ENCODE measurements at regions not wholly inside any gene's neighbourhood (a gene's known extent, or its start where the extent isn't known, plus 50 kb on each side); places are given as distances from the start of the nearest gene placed in this dataset.

- no peak for DNase-seq
These were observed 714.0 kb downstream of the UTRN start for GRCh38 chr6:144999127-144999526.

GRCh38 chr6:145003145-145003544 lies 718.0 kb downstream of the UTRN start:
- no peak for DNase-seq

- DNase-seq, result no peak
These were observed 721.8 kb downstream of the UTRN start for GRCh38 chr6:145006914-145007313.

DNA sequence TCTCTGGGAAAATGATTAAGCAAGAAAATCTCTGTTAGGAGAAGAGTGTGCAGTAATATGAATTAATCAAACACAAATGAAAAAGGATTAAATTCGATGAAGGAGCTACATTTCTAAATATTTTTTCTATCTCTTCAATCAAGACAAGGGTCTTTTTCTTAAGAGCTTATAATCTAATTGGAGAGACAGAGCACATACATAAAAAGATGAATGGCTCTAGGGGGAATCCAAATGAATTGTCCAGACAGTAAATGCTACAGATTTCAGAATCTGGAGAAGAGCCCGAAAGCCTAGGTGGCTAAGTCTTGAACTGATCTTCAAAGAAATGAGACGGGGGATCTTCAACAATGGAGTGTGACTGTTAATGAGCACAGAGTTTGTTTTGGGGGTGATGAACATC lies 723.6 kb downstream of the UTRN start:
- no peak for DNase-seq

DNA sequence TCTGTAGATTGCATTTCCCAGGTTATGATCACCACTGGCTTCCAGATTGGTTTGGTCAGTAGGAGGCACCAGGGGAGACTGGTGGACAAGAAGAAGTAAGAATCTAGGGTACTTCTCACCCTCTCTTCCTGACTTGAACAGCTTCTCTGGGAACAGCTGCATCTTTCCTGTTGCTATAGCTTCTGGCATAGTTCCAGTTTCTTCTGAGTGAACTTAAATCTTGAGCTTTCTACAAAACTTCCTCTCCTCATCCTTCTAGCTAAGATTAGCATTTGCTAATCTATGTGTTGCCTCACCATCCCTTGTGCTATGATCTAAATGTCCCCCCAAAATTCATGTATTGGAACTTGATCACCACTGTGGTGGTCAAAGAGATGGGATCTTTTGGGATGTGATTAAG lies 724.6 kb downstream of the UTRN start:
- no peak for DNase-seq

DNA sequence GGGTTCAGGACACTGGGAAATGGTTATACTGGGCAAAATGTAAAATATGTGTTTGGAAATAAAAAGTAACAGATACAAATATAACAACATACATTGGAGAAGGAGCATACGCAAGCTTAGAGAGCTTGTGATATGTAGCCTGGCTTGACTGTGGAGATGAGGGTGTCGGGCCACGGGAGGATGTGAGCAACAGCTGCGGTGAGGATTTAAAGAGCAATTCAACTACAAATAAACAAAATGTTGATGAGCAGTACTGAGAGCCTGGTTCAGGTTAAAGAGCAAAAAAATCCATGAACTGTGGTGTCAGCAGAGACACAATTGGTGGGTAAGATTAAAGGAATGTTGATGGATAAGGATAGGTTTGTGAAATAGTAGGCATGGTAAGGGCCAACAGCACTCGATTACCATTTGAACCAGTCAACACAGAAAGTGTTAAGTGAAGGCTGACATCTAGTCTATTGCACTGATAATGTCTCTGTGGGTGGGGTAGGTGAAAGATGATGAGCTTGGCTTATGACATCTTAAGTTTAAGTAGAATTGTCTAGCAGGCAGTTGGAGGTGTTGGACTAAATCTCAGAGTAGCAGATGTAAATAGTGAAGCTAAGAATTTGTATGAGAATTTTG lies 723.2 kb downstream of the EPM2A start:
- no peak for DNase-seq

GRCh38 chr6:145015739-145016558 lies 719.4 kb downstream of the EPM2A start:
- no peak for DNase-seq

DNA sequence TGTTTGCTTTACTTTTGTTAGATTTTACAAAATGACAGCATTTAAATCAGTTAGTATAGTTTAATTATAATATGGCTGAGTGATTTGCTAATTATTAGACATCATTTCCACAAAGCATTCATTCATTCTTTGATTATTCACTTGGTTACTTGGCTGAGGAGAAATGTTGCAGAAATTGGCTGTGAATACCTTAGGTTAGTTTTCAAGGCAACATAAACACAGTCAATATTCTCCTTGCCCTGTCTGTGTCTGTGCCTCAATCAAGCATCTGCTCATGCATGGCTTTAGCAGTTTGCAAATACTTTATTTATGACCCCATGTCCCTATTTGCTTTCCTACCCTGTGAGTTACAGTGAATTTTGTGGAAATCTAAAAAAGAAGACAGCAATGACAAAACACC lies 718.3 kb downstream of the EPM2A start:
- no peak for DNase-seq

- no peak for DNase-seq
These were observed 717.8 kb downstream of the EPM2A start for GRCh38 chr6:145017516-145017915.

GRCh38 chr6:145018027-145018426 lies 717.3 kb downstream of the EPM2A start:
- DNase-seq, result no peak

GRCh38 chr6:145020114-145020513 lies 715.2 kb downstream of the EPM2A start:
- DNase-seq, result no peak

DNA sequence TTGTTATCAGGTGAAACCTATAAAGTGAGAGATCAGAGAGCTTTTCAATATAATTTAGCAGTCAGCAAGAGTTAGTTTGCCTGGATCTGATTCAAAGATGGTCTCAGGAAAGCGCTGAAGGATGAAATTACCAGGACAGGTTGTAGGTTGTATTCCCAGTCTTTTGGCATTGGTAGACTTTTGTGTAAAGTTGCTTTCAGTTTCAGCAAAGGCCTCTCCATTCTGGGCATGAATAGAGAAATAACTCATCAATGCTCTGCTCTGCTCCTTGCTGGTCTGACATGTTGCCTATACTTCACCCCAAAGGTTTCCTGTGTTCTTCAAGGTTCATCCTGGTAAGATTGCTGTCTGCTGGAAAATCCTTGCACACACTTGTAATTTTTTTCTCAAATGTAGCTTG lies 714.8 kb downstream of the EPM2A start:
- DNase-seq, result no peak

DNA sequence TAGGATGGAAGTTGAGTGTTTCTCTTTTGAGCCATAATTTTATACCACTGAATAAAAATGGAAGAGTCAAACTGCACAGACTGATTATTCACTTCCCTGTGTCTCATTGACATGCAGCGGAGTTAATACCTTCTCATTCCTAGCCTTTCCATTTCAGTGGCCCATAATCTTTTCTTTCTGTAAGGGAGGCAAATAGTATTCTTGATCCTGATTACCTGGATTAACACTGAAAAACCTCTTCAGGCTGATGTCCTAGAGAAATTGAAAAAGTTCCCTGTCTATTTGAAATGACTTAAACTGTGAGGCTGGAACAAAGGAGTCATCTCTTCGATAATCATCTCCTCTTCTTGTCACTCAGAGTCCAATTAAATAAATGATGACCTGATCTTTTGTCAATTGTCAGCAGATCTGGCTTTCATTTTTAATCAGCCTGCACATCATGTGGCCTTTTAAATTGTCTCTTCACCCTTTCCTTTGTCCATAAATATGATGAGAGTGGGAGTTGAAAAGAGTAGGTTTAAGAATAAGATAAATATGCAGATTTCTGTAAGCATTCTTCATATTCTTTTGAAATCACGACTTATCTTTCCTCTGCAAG lies 713.0 kb downstream of the EPM2A start:
- DNase-seq, result no peak

DNA sequence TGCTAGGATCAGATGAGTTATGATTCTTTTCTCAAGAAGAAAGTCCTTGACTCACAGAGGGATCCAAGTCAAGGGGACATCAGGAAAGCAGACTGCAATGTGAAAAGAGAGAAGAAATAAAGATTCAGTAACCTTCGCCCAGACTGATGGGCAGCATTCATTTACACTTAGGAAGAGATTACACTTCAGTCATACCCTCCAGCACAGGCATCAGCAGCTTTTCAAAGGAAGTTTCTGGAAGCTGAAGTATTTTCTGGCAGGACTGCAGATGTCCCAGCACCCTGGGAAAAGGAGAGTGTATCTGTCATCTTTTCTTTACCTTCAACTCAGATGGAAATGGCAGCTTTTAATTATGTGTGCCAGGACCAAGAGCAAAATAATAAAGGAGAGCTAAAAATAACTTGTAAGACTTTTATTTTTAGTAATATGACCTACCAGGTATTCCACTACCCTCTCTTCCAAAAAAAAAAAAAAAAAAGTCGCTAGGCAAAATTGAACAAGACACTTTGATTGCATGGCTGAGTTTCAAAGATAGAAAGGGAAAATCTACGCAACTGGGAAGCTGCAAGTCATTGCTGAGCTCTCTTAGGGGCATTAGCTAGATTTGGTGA lies 712.1 kb downstream of the EPM2A start:
- DNase-seq, result no peak

GRCh38 chr6:145025488-145025887 lies 709.8 kb downstream of the EPM2A start:
- DNase-seq, result no peak

- DNase-seq, result no peak
These were observed 709.0 kb downstream of the EPM2A start for GRCh38 chr6:145026267-145026679.

DNA sequence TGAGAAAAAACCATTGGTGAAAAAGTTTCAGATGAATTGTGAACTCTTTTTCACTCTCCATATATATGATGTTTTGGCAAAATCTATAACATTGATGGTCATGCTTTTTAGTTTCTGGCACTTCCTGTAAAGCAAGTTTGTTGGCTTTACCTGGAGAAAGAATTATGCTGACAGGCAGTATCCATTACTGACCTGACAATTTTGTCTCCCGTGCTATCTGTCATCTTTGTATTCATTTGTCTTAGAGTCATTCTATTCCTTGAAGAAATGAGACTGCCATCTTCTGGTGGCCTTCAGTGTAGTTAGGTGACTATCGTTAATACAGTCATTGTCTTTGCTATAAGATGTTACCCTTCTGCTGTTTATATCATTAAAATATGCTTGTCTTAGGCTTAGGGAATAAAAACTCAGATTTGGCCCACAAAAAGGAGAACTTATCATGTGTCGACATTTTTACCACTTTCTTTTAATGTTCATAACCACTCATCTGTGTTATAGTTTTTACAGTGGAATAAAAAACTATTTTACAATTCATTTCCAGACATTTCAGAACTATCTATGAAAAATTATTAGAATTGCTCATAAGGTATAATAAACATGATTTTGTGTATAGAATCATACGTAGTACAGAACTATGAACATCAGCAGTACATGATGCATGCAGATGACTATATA lies 707.0 kb downstream of the EPM2A start:
- no peak for DNase-seq

GRCh38 chr6:145031001-145031400 lies 704.3 kb downstream of the EPM2A start:
- no peak for DNase-seq

- DNase-seq, result no peak
These were observed 703.4 kb downstream of the EPM2A start for GRCh38 chr6:145031962-145032361.

DNA sequence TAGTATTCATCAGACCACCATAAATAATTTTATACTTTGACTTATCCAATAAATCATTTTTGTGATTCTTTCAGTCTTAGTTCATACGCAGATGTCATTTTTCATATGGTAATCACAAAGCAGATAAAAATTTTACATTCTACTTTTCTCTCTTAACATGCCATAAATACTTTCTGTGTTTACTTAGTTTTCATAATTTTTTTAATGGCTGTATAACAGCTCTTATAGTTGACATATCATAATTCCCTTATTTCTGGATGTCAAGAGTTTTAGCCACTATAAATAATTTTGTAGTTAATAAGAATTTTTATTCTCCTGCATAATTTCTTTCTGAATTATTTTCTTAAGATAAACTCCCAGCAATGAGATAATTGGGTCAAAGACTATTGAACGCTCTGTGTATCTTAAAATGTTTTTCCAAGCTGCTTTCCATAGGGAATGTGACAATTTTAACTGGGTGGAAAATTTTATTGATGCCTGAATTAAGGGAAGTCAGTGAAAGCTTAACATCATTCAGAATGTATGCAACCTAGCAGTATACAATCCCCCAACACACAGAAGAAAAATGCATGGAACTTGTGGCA lies 702.7 kb downstream of the EPM2A start:
- DNase-seq, result no peak

GRCh38 chr6:145034664-145035063 lies 700.7 kb downstream of the EPM2A start:
- DNase-seq, result no peak

- DNase-seq, result no peak
These were observed 699.1 kb downstream of the EPM2A start for GRCh38 chr6:145036236-145036635.

Data from activated gamma-delta T cell treated with Interleukin-2 at 50 U/mL for 16 hours (primary cell).